HG03520 (cell line): ENCODE measurements at regions not wholly inside any gene's neighbourhood (a gene's known extent, or its start where the extent isn't known, plus 50 kb on each side); places are given as distances from the start of the nearest gene placed in this dataset.

ENCODE experiments used
- ATAC-seq: cut with Tn5 transposase; IDR thresholded peaks from one replicate; pipeline ENCODE4 v1.9.1; 2021; ENCODE audit warnings: mild to moderate bottlenecking, moderate library complexity; ENCODE audit not compliant: unreplicated experiment

GRCh38 chr1:214923278-214923915 lies 159.1 kb upstream of the KCNK2 start:
- peak; percentile 39 for ATAC-seq

- ATAC-seq, result no peak
These were observed 154.7 kb upstream of the KCNK2 start for GRCh38 chr1:214927796-214928195.

- no peak for ATAC-seq
These were observed 154.0 kb upstream of the KCNK2 start for GRCh38 chr1:214928574-214928973.

GRCh38 chr1:214933375-214933774 lies 149.2 kb upstream of the KCNK2 start:
- no peak for ATAC-seq

- ATAC-seq, result no peak
These were observed 148.5 kb upstream of the KCNK2 start for GRCh38 chr1:214934045-214934444.

- no peak for ATAC-seq
These were observed 147.3 kb upstream of the KCNK2 start for GRCh38 chr1:214935258-214935657.

- no peak for ATAC-seq
These were observed 143.4 kb upstream of the KCNK2 start for GRCh38 chr1:214939180-214939579.

GRCh38 chr1:214941061-214941460 lies 141.5 kb upstream of the KCNK2 start:
- no peak for ATAC-seq

- no peak for ATAC-seq
These were observed 139.5 kb upstream of the KCNK2 start for GRCh38 chr1:214943054-214943453.

GRCh38 chr1:214946615-214947014 lies 135.9 kb upstream of the KCNK2 start:
- ATAC-seq, result no peak

- ATAC-seq, result no peak
These were observed 129.9 kb upstream of the KCNK2 start for GRCh38 chr1:214952648-214953047.

GRCh38 chr1:214953901-214954616 lies 128.5 kb upstream of the KCNK2 start:
- no peak for ATAC-seq

- no peak for ATAC-seq
These were observed 128.0 kb upstream of the KCNK2 start for GRCh38 chr1:214954617-214954949.

GRCh38 chr1:214957330-214958137 lies 125.0 kb upstream of the KCNK2 start:
- ATAC-seq, result no peak

- no peak for ATAC-seq
These were observed 124.1 kb upstream of the KCNK2 start for GRCh38 chr1:214958486-214958885.

- ATAC-seq, result no peak
These were observed 116.2 kb upstream of the KCNK2 start for GRCh38 chr1:214966346-214966745.

GRCh38 chr1:214967865-214968575 lies 114.5 kb upstream of the KCNK2 start:
- ATAC-seq, result no peak

GRCh38 chr1:214970016-214970415 lies 112.5 kb upstream of the KCNK2 start:
- ATAC-seq, result no peak

- no peak for ATAC-seq
These were observed 111.5 kb upstream of the KCNK2 start for GRCh38 chr1:214971071-214971470.

GRCh38 chr1:214974002-214974401 lies 108.5 kb upstream of the KCNK2 start:
- ATAC-seq, result no peak

- no peak for ATAC-seq
These were observed 105.9 kb upstream of the KCNK2 start for GRCh38 chr1:214976665-214977064.
